ENCODE measurements at regions not wholly inside any gene's neighbourhood (a gene's known extent, or its start where the extent isn't known, plus 50 kb on each side); places are given as distances from the start of the nearest gene placed in this dataset.

- Mint-ChIP-seq H3K4me3 (no peak overlapping the region), H3K36me3 (ENCODE audit: low read depth) (peaks cover 32% of the 10 kb centered on the region), H3K4me1 (peaks cover 33% of the 10 kb centered on the region), H3K27ac (no peak overlapping the region), H3K9me3 (peaks cover 16% of the 10 kb centered on the region), H3K27me3 (ENCODE audit: insufficient read depth) (no peaks in the 10 kb centered on the region)
- Histone ChIP-seq H3K4me3 (ENCODE audit: low read length) (no peak overlapping the region), H3K9ac (ENCODE audit: extremely low read depth, low read length, poor library complexity, severe bottlenecking) (no peak overlapping the region), H3K36me3 (ENCODE audit: control insufficient read depth, insufficient read depth, low read length) (peaks cover 11% of the 10 kb centered on the region), H3K4me1 (ENCODE audit: control insufficient read depth, insufficient read depth, low read length) (peaks cover 7% of the 10 kb centered on the region), H3K27me3 (ENCODE audit: control insufficient read depth, insufficient read depth, low read length, poor library complexity, severe bottlenecking) (no peaks in the 10 kb centered on the region), H3K9me3 (ENCODE audit: control insufficient read depth, low read length) (peaks cover 27% of the 10 kb centered on the region), H3K27ac (ENCODE audit: low read depth, low read length) (no peak overlapping the region)
- no peak for DNase-seq
- TF ChIP-seq CTCF (conservative IDR thresholded peaks at IDR 0.05) = peak; percentile 79
- WGBS, 2 experiments (ENCODE audit: insufficient coverage in 1 of 2, insufficient read length in 1 of 2) = 57% methylated on average over 2 of the region's 4 CpGs; no CpG with 5 or more reads in 1 of the 2 experiments
Observed at GRCh38 chr6:95364016-95364604, 213.2 kb upstream of the MANEA start.

GRCh38 chr6:95365454-95365853 lies 211.9 kb upstream of the MANEA start:
- peak overlapping the region; percentile 39 for H3K4me3 ChIP-seq (ENCODE audit: low read length)
- Mint-ChIP-seq H3K27me3 (ENCODE audit: insufficient read depth) (no peaks in the 10 kb centered on the region), H3K27ac (peak overlapping the region; percentile 37), H3K9me3 (peaks cover 16% of the 10 kb centered on the region), H3K4me3 (no peak overlapping the region), H3K36me3 (ENCODE audit: low read depth) (peaks cover 34% of the 10 kb centered on the region), H3K4me1 (peaks cover 25% of the 10 kb centered on the region)
- H3K9me3 ChIP-seq (ENCODE audit: control insufficient read depth, low read length) = peaks cover 27% of the 10 kb centered on the region
- no peaks in the 10 kb centered on the region for H3K27me3 ChIP-seq (ENCODE audit: control insufficient read depth, insufficient read depth, low read length, poor library complexity, severe bottlenecking)
- DNase-seq = peak; percentile 54
- no peak overlapping the region for H3K9ac ChIP-seq (ENCODE audit: extremely low read depth, low read length, poor library complexity, severe bottlenecking)
- peaks cover 7% of the 10 kb centered on the region for H3K4me1 ChIP-seq (ENCODE audit: control insufficient read depth, insufficient read depth, low read length)
- 82 to 92% methylated on average over 2 of the region's 2 CpGs for WGBS, 2 experiments (ENCODE audit: insufficient coverage in 1 of 2, insufficient read length in 1 of 2)
- H3K27ac ChIP-seq (ENCODE audit: low read depth, low read length) = no peak overlapping the region
- H3K36me3 ChIP-seq (ENCODE audit: control insufficient read depth, insufficient read depth, low read length) = peaks cover 11% of the 10 kb centered on the region
- TF ChIP-seq CTCF (conservative IDR thresholded peaks at IDR 0.05) = no peak

GRCh38 chr6:95366414-95366813 lies 210.9 kb upstream of the MANEA start:
- Mint-ChIP-seq H3K4me1 (peaks cover 25% of the 10 kb centered on the region), H3K36me3 (ENCODE audit: low read depth) (peaks cover 27% of the 10 kb centered on the region), H3K27me3 (ENCODE audit: insufficient read depth) (no peaks in the 10 kb centered on the region), H3K9me3 (peaks cover 11% of the 10 kb centered on the region), H3K27ac (no peak overlapping the region), H3K4me3 (no peak overlapping the region)
- H3K9me3 ChIP-seq (ENCODE audit: control insufficient read depth, low read length) = peaks cover 27% of the 10 kb centered on the region
- H3K27me3 ChIP-seq (ENCODE audit: control insufficient read depth, insufficient read depth, low read length, poor library complexity, severe bottlenecking) = no peaks in the 10 kb centered on the region
- TF ChIP-seq CTCF (conservative IDR thresholded peaks at IDR 0.05) = no peak
- H3K9ac ChIP-seq (ENCODE audit: extremely low read depth, low read length, poor library complexity, severe bottlenecking) = no peak overlapping the region
- peaks cover 11% of the 10 kb centered on the region for H3K36me3 ChIP-seq (ENCODE audit: control insufficient read depth, insufficient read depth, low read length)
- H3K4me1 ChIP-seq (ENCODE audit: control insufficient read depth, insufficient read depth, low read length) = peaks cover 7% of the 10 kb centered on the region
- peak overlapping the region; percentile 39 for H3K4me3 ChIP-seq (ENCODE audit: low read length)
- WGBS, 2 experiments (ENCODE audit: insufficient coverage in 1 of 2, insufficient read length in 1 of 2) = 89 to 94% methylated on average over 4 of the region's 4 CpGs
- DNase-seq = no peak
- H3K27ac ChIP-seq (ENCODE audit: low read depth, low read length) = no peak overlapping the region
